GM18505 (cell line): ENCODE measurements at regions not wholly inside any gene's neighbourhood (a gene's known extent, or its start where the extent isn't known, plus 50 kb on each side); places are given as distances from the start of the nearest gene placed in this dataset.

Experiments
- ATAC-seq: cut with Tn5 transposase; IDR thresholded peaks from one replicate; pipeline ENCODE4 v1.9.1; 2021; ENCODE audit not compliant: unreplicated experiment
- POLR2A ChIP-seq: IDR thresholded peaks from 4 replicates; pipeline ENCODE4 v1.6.1; 2011; ENCODE audit warnings: borderline replicate concordance; ENCODE audit not compliant: insufficient read depth, insufficient read length; ENCODE audit errors: extremely low read depth

DNA sequence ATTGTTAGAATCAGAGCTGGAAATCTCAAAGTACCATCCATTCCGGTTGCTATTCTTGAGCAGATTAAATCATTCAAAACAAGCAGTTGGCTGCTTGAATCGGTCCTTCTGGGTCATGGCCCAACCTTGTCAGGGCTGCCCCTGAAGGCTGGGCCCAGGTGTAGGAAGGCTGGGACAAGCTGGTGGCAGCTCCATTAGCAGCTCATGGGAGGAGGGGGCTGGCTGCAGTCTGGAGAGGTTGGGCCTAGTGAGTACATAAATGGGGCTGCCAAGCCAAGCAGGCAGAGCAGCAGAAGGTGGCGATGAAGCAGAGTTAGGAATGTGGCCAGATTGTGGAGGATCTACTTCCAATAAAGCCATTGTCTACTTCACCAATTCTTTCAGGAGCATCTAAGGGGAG is 81.4 kb downstream of the ADCYAP1 start:
- no peak for TF ChIP-seq POLR2A
- no peak for ATAC-seq

DNA sequence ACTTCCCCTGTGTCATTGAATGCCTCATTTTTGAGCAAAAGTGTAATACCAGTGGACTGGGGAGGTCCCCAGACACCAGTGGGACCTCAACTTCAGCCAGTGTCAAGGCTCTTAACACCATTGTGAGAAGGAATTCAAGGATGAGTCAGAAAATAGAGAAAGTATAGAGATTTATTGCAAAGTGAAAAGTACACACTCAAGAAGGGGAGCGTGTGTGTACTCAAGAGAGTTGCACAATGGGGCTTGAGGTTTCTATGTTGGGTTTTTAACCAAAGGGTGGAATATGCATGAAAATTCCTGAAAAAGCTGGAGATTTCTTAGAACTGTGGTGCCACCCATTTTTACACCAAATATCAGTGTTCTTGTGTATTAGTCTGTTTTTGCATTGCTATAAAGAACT is 81.9 kb downstream of the ADCYAP1 start:
- ATAC-seq, result no peak
- no peak for TF ChIP-seq POLR2A

DNA sequence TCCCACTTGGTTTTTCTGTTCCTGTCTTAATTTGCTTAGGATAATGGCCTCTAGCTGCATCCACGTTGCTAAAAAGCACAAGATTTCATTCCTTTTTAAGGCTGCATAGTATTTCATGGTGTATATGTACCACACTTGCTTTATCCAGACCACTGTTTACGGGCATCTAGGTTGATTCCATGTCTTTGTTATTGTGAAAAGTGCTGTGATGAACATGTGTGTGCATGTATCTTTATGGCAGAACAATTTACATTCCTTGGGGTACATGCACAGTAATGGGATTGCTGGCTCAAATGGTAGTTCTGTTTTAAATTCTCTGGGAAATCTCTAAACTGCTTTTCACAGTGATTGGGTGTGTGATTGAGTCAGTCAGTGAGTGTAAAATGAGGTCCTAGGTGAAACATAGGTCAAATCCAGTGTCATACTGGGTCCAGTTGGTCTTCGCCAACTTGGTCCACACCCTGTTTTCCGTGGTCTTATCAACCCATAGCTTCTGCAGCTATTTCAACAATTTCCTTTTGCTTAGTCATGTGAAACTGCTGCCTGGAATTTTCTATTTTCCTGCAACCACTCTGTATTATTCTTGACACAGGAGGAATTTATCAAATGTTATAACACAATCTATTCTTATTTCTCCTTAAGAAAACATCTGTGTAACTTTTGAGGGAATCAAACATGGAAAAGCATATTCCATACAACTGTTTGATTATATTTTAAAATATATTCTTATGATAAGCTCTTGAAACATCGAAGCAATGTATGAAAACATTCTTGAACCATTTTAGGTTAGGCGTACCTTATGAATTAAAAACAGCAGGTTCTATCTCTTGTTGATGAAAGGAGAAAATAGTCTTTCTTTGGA is 82.9 kb downstream of the ADCYAP1 start:
- no peak for ATAC-seq

DNA sequence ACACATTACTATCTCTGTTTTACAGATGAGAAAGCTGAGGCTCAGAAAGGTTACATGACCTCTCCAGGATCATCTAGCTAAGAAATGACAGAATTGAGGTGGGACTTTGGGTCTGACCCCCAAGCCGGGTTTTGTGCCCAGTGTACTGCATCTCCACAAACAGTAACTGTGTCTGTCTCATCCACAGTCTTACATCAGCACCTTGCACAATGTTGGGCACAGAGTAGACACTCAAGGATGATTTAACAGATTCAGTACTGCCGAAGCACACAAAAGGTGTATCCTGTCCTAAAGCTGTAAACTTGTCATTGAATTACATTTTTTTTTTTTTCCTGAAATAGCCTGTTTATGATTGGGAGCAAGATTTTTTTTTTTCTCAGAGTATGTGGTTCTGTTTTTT is 84.8 kb downstream of the ADCYAP1 start:
- no peak for TF ChIP-seq POLR2A
- ATAC-seq, result no peak

More for the DNA sequence above, 82.9 kb downstream of the ADCYAP1 start:
- TF ChIP-seq POLR2A, result no peak

DNA sequence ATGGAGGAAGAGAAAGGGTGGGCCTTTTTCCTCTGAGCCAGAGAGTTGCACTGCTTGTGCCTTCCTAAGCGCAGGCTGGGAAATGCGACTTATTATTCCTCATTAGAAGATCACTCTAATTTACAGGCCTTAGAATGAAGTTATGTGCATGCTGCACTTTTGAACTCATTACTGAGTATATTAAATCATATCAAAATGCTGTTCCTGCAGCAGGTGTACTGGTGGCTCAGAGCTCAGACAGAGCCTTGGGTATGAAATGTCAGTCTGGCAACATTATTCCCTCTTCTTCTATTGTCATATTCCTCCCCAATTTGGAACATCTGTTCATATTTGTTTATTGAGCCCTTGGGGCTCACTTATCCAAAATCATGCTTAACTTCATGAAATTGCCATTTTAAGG is 85.5 kb downstream of the ADCYAP1 start:
- no peak for ATAC-seq
- no peak for TF ChIP-seq POLR2A

DNA sequence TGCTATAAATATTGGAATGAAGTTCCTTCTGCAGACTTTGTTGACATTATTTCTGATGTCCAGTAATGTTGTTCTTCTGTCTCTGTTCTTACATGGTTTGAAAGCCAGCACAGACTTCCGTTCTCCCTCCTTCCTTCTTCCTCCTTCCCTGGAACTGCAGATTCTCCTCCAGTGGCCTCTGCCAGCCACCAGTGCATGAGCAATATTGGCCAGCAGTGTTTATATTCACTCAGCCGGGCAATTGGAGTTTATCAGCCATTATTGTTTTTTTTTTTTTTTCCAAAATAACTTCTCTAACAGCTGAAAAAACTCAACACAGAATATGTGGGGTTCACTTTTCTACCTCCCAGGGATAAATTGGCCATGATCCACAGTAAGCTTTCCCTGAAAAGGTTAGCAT is 86.8 kb downstream of the ADCYAP1 start:
- ATAC-seq, result no peak
- no peak for TF ChIP-seq POLR2A

DNA sequence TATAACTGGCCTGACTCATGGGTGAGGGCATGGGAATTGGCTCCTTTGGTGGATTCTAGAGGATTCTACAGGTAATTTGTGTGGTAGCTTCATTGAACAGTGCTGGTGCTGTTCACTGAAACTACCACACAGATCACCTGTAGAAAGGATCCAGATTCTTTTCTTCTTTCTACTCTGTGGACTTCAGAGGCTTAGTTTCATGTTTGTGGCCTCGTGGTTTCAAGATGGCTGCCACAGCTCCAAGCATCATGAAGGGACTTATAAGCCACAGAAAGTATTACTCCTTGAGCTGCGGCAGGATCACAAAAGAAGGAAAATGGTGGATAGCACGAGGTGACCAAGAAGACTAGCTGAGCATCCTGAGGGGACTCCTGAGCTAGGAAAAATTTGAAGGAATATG is 88.9 kb downstream of the ADCYAP1 start:
- TF ChIP-seq POLR2A, result no peak
- ATAC-seq, result no peak

DNA sequence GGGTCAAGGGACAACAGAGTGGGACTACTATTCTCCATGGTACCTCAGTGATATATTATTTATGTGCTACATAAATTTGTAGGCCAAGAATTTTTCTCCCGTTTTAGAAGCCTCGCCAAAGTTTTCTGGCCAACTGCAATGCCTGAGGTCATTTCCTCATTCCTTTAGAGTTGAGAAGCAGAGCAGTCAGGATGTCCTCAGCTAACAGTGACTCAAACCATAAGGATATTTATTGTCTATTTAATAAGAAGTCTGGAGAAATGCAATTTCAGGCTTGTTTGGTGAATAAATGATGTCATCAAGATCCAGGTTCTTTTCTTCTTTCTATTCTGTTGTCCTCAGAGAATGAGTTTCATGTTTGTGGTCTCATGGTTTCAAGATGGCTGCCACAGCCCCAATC is 91.0 kb downstream of the ADCYAP1 start:
- no peak for TF ChIP-seq POLR2A
- ATAC-seq, result no peak

DNA sequence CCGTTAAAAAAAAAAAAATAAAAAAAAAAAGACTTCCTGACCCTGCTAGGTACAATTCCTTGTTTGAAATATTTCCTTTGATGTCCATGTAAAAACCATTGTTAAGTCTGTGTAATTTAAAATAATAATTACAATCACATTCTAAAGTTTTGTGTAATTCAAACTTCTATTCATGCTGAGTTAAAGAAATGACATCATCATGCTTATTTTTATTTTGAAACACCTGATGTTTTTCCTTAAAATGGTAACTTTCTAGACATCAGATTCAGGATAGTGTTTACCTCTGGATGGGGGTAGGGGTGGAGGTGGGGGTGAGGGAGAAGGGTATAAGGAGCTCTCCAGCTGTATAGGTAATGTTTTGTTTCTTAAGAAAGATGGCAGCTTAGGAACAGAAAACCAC is 92.8 kb downstream of the ADCYAP1 start:
- no peak for ATAC-seq
- no peak for TF ChIP-seq POLR2A

DNA sequence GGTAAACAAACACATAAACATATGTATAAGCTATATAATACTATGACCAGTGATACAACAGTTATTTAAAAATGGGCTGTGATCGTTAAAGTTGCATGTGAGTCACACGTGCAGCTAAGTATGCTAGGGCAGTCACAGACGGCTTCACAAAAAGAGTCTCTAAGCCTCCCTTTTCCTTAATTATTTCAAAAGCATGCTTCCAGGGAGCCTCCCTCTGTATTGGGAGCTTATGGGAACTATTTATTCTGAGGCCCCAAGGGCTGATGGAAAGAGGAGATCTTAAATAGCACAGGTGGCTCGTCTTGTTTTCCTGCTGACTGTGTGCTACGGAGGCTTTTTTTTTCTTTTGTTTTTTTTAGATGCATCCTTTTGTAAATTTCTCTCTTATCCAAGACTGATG is 94.3 kb downstream of the ADCYAP1 start:
- no peak for TF ChIP-seq POLR2A
- ATAC-seq, result no peak

DNA sequence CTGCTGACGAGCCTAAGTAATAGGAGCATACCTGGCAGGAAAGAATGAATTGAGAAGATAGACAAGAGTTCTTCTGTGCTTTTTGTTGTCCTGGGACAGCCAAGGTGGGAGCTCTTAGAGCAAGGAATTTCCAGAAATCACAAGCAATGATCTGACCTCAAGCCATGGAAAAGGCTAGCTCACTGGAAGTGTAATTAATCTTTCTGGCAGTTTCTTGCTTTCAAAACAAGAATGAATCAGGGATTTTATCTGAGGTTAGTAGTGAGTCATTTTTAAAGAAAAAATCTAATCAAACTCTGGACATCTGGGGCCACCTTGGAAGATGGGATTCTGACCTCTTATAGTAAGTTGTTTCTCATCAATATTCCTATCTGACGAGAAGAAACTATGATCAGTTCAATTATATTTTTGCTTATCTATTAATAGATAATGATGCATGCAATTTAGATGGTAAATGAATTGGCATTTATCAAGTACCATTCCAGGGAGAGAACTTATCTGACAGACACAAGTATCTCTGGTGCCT is 98.0 kb downstream of the ADCYAP1 start:
- TF ChIP-seq POLR2A, result no peak
- no peak for ATAC-seq

DNA sequence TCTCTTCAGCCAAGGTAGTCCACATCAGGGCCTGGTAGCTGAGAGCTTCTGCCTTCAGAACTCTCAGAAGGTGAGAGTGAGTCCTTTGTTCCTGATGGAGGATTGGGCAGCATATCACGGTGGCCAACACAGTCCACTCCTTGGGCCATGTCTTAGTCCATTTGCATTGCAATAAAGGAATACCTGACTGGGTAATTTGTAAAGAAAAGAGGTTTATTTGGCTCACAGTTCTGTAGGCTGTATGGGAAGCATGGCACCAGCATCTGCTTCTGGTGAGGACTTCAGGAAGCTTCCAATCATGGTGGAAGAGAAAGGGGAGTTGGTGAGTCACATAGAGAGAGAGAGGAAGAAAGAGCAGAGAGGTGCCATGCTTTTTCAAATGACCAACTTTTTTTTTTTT is 98.8 kb downstream of the ADCYAP1 start:
- no peak for TF ChIP-seq POLR2A
- no peak for ATAC-seq

DNA sequence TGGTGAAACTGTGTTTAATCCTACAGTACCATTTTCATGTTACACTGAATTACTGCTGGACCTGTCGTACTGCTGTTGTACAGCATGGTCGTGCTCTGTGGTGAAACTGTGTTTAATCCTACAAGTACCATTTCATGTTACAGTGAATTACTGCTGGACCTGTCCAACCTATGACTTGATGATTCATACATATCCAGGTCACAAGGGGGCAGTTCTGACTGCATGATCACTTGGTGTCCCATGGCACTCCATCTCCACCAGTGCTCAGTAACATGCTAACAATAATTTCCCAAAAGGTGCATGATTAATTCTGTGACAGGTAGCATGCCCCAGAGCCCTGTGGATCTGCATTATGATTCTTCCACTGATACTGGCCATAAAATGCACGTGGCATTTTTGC is 101.6 kb downstream of the ADCYAP1 start:
- no peak for ATAC-seq
- no peak for TF ChIP-seq POLR2A

DNA sequence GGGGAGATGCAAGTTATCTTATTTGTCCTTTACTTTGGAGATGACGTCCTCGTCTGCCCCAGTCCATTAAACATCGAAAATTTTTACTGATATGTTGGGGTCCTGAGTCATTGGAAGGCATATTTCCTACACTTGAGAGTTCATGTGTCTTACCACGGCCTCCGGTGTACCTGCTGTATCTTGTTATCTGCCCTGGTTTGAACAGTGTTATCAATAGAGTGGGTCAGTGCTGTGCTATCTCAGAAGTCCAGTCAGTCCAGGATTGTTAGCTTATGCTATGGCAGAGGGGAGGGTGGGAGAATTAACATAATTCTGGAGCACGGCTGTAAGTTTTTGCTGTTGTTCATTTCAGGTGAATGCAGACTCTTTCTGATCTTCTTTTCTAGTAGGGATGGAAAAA is 102.3 kb downstream of the ADCYAP1 start:
- TF ChIP-seq POLR2A, result no peak
- ATAC-seq, result no peak
